Body of pancreas (tissue), 4 donors: ENCODE measurements at regions not wholly inside any gene's neighbourhood (a gene's known extent, or its start where the extent isn't known, plus 50 kb on each side); places are given as distances from the start of the nearest gene placed in this dataset.

ENCODE experiments used
- CTCF ChIP-seq, 7 experiments: fragments of 450-650 bp in 4 of 7; fragments of 200-600 bp in 3 of 7; sonication (generic) in 3 of 7; IDR thresholded peaks; one replicate each; pipeline ENCODE4 v1.5.1; 2016 to 2019; ENCODE audit warnings: antibody characterized with exemption in 7 of 7
- POLR2A ChIP-seq, 3 donors: fragments of 450-650 bp; IDR thresholded peaks; one replicate each; pipeline ENCODE4 v1.6.1; 2016; ENCODE audit warnings: antibody characterized with exemption in 3 of 3, mild to moderate bottlenecking in 2 of 3

- TF ChIP-seq CTCF (IDR thresholded peaks at IDR 0.05), result no peak
- no peak for TF ChIP-seq POLR2A (IDR thresholded peaks at IDR 0.05)
Measured at GRCh38 chr12:93157279-93157678, 220.4 kb upstream of the NUDT4 start.
